Spinal cord (tissue), 9 donors: ENCODE measurements at regions not wholly inside any gene's neighbourhood (a gene's known extent, or its start where the extent isn't known, plus 50 kb on each side); places are given as distances from the start of the nearest gene placed in this dataset.

Source experiments
- DNase-seq, 6 donors: peaks; one replicate each; pipeline versions ENCODE4 v3.0.0 to v3.0.0-alpha.2; 2013 to 2015; ENCODE audit warnings: low spot score in 6 of 6, low read depth in 4 of 6
- H3K27ac ChIP-seq: one replicate; pipeline ENCODE4 v1.5.1; 2013; ENCODE audit warnings: low read depth, low read length, control low read depth
- H3K27me3 ChIP-seq: one replicate; pipeline ENCODE4 v1.6.1; 2013; ENCODE audit warnings: low read length; ENCODE audit not compliant: control insufficient read depth, insufficient read depth
- H3K36me3 ChIP-seq: one replicate; pipeline ENCODE4 v1.6.1; 2013; ENCODE audit warnings: low read length; ENCODE audit not compliant: control insufficient read depth, insufficient read depth
- H3K4me1 ChIP-seq: one replicate; pipeline ENCODE4 v1.6.1; 2013; ENCODE audit warnings: low read length; ENCODE audit not compliant: control insufficient read depth, insufficient read depth
- H3K4me3 ChIP-seq: one replicate; pipeline ENCODE4 v1.5.1; 2013; ENCODE audit warnings: low read depth, low read length, control low read depth
- H3K9me3 ChIP-seq: one replicate; pipeline ENCODE4 v1.6.1; 2013; ENCODE audit warnings: low read length; ENCODE audit not compliant: control insufficient read depth, insufficient read depth
- WGBS: methylation state at CpG from one replicate; pipeline ENCODE4 v1.1.5; 2013; ENCODE audit warnings: missing lambda C conversion rate; ENCODE audit not compliant: insufficient coverage; 5-methylcytosine and 5-hydroxymethylcytosine counted together
- donor health status: healthy.

DNA sequence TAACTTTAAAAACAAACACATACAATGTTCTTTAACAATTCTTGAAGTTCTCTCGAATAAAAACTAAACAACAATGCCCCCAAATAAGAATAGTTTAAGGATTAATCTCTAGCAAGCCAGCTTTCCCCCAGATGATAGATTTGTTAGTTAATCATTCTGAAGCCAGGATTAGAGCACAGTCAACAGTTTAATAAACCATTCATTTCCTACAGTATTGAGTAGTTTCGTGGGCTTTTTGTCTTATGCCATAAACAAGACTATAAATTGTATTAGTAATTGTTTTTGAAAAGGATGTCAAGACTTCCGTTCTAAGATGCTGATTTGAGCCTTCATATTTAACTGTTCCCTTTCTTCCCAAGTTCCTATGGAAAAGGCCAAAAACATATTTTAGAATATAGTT, 136.6 kb downstream of the PIK3R1 start:
- H3K4me3 ChIP-seq = no peak overlapping the region
- no peaks in the 10 kb centered on the region for H3K27me3 ChIP-seq
- DNase-seq = no peak
- H3K4me1 ChIP-seq = no peaks in the 10 kb centered on the region
- WGBS = no CpG with 5 or more reads among the region's 3 CpGs
- H3K36me3 ChIP-seq = no peaks in the 10 kb centered on the region
- H3K9me3 ChIP-seq = peaks cover 3% of the 10 kb centered on the region
- no peak overlapping the region for H3K27ac ChIP-seq

DNA sequence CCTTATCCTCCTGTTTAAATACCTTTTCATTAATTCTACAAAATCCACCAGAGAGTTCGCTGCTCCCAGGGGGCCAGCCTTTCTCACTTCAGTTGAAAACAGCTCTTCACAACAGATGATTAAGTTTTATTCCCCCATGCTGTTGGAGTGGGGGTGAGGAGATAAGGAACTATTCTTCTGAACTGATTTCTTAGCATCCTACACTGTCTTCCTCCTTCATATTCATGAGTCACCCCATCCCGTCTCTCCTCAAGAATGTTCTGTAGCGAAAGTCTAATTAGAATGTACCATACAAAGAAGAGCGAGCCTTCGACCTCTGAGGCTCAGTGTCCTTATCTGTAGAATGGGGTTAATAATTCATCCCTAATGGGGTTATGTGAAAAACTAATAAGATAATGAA, 138.0 kb downstream of the PIK3R1 start:
- no peaks in the 10 kb centered on the region for H3K27me3 ChIP-seq
- no peak overlapping the region for H3K4me3 ChIP-seq
- DNase-seq = peak in 1 of 6 donors; percentile 82
- WGBS = no CpG with 5 or more reads among the region's 5 CpGs
- H3K36me3 ChIP-seq = no peaks in the 10 kb centered on the region
- H3K9me3 ChIP-seq = no peaks in the 10 kb centered on the region
- H3K4me1 ChIP-seq = peaks cover 4% of the 10 kb centered on the region
- H3K27ac ChIP-seq = no peak overlapping the region

DNA sequence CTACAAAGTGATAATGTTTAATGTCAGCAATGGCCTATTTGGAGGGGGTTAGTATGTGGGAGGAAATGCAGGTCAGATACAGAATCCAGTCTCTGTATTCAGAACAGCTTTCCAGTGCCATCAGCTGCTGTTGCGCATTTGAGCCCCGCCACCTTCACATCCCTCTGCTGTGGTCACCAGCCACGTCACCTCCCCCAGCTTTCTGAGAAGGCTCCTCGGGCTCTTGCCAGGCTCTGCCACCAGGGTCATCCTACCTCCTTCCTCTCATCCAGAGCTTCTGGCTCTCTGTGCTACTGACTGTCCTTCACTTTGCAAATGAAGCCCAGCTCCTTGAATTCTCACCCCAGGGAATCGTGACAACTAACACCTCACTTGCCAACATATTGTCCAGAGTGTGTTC, 138.8 kb downstream of the PIK3R1 start:
- Histone ChIP-seq H3K4me3 (no peak overlapping the region), H3K9me3 (no peaks in the 10 kb centered on the region), H3K27me3 (no peaks in the 10 kb centered on the region), H3K27ac (no peak overlapping the region), H3K4me1 (peaks cover 4% of the 10 kb centered on the region), H3K36me3 (no peaks in the 10 kb centered on the region)
- WGBS = 100% methylated on average over 3 of the region's 5 CpGs
- no peak for DNase-seq

DNA sequence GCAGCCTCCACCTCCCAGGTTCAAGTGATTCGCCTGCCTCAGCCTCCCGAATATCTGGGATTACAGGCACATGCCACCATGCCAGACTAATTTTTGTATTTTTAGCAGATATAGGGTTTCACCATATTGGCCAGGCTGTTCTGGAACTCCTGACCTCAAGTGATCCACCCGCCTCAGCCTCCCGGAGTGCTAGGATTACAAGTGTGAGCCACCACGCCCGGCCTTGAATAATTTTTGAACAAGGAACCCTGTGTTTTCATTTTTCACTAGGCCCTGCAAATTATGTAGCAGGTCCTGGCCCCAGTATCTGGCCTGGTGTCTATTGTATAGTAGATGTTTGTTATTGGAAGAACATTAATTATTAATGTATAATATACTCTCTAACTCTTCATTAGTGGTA, 140.7 kb downstream of the PIK3R1 start:
- Histone ChIP-seq H3K27ac (no peak overlapping the region), H3K27me3 (no peaks in the 10 kb centered on the region), H3K36me3 (no peaks in the 10 kb centered on the region), H3K9me3 (no peaks in the 10 kb centered on the region), H3K4me3 (no peak overlapping the region), H3K4me1 (peaks cover 4% of the 10 kb centered on the region)
- no peak for DNase-seq
- WGBS = 100% methylated on average over 3 of the region's 6 CpGs

DNA sequence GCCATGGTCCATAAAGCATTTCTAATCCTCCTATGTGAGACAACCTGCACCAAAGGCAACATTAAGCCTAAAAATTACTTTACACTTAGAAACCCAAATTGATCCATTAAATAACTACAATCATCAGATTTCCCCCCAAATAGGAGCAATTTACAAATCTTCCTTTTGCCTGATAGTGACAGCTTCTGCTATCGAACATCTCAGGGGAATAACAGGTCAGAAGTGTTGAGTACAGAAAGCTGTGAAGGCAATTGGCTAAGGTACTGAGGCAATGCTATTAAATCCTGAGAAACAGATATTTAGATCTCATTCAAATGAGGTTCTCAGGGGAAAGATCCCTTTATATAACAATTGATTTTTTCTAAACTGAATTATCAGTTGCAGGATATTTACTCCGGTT, 141.1 kb downstream of the PIK3R1 start:
- peaks cover 4% of the 10 kb centered on the region for H3K4me1 ChIP-seq
- H3K36me3 ChIP-seq = no peaks in the 10 kb centered on the region
- no peak overlapping the region for H3K27ac ChIP-seq
- no peak overlapping the region for H3K4me3 ChIP-seq
- no peaks in the 10 kb centered on the region for H3K27me3 ChIP-seq
- H3K9me3 ChIP-seq = no peaks in the 10 kb centered on the region
- WGBS = no CpG with 5 or more reads among the region's 2 CpGs
- peak in 1 of 6 donors; percentile 64 for DNase-seq

DNA sequence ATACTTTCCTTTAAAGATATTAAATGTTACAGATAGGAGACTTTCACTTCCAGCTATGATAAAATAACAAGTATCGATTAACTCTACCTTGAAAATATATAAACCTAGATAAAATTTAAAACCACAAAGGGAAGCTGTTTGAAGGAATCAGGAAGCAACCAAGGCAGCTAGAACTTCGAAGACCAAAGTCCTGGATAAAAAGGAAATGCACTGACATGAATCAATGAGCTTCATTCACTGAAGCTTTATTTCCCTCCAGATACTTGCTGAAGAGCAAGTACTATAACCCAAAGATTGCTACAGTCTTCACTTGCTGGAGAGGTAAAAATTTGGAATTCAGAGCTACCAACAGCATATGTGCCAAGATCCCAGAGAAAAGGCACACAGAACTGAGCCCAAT, 144.1 kb downstream of the PIK3R1 start:
- H3K36me3 ChIP-seq = no peaks in the 10 kb centered on the region
- no peak overlapping the region for H3K4me3 ChIP-seq
- no peak overlapping the region for H3K27ac ChIP-seq
- no CpG with 5 or more reads among the region's 2 CpGs for WGBS
- DNase-seq = no peak
- peaks cover 8% of the 10 kb centered on the region for H3K9me3 ChIP-seq
- H3K27me3 ChIP-seq = no peaks in the 10 kb centered on the region
- H3K4me1 ChIP-seq = peaks cover 4% of the 10 kb centered on the region

DNA sequence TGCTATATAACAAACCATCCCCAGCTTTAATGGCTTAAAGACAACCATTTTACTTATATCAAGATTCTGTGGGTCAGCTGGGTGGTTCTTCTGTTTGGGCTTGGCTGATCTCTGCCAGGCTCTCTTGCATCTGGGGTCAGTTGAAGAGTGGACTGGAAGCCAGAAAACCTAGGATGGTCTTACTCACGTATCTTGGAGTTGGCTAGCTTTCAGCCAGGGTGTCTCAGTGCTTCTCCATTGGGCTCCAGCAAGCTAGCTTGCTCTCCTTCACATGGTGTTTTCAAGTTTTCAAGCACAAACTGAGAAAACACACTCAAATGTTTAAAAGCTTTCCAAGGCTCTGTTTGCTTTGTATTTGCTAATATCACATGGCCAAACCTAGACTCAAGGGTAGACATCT, 146.8 kb downstream of the PIK3R1 start:
- H3K27ac ChIP-seq = no peak overlapping the region
- no peaks in the 10 kb centered on the region for H3K27me3 ChIP-seq
- H3K4me1 ChIP-seq = peaks cover 4% of the 10 kb centered on the region
- peaks cover 8% of the 10 kb centered on the region for H3K9me3 ChIP-seq
- no CpG with 5 or more reads among the region's 1 CpG for WGBS
- no peak overlapping the region for H3K4me3 ChIP-seq
- no peaks in the 10 kb centered on the region for H3K36me3 ChIP-seq
- no peak for DNase-seq

DNA sequence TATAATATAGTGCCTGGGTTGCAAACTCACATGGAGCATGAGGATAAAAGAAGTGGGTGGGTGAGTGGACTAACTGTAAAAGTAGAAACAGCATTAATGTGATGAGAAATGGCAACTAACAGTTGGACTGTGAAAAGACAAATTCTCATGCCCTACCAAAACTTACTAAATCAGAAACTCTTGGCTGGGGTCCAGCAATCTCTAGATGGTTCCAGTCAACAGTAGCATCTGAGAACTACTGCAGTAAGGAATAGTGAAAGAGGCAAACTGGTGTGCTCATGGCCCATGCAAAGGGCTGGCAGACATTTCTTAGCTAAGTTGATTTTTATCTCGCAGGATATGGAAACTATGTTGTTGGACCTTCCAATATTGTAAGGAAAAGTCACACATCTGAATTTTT, 150.3 kb downstream of the PIK3R1 start:
- peaks cover 8% of the 10 kb centered on the region for H3K9me3 ChIP-seq
- no peaks in the 10 kb centered on the region for H3K4me1 ChIP-seq
- H3K36me3 ChIP-seq = no peaks in the 10 kb centered on the region
- H3K4me3 ChIP-seq = no peak overlapping the region
- WGBS = no CpG with 5 or more reads among the region's 1 CpG
- H3K27ac ChIP-seq = no peak overlapping the region
- H3K27me3 ChIP-seq = no peaks in the 10 kb centered on the region
- DNase-seq = no peak

DNA sequence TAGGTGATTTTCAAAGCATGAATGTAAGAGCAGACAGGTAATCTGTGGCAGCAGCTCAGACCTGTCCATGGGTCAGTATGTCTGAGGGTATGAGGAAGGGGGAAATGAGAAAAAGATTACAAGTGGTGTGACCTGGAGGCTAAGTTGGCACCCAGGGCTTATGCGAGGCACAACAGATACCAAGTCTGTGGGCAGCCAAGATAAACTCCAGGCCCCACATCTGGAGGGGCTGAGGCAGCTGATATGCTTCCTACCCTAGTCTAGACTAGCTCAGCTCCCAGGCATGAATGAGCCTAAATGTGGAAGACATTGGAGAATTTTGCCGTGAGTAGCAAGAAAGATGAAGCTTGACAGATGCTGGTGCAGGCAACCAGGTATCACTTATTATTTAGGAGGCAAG, 151.7 kb downstream of the PIK3R1 start:
- Histone ChIP-seq H3K4me1 (no peaks in the 10 kb centered on the region), H3K36me3 (no peaks in the 10 kb centered on the region), H3K27ac (no peak overlapping the region), H3K9me3 (peaks cover 8% of the 10 kb centered on the region), H3K27me3 (no peaks in the 10 kb centered on the region), H3K4me3 (no peak overlapping the region)
- WGBS = 100% methylated on average over 2 of the region's 2 CpGs
- no peak for DNase-seq

DNA sequence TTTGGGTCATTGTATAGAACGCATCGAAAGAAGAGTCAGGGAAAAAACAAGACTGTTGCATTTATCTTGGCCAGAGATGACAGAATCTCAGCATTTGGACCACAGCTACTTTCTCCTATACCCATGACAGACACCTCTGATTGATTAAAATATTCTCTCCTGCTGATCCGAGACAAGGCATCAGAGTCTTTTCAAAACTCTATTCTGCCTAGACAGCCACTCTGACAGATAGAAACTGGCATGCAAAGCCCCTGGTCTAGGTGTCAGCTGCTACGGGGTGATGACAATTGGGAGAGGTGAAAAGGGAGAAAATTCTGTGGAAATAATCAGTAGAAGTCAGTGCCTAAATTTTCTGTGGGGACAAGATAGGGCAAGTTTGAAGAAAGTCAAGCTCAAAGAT, 152.2 kb downstream of the PIK3R1 start:
- no peak overlapping the region for H3K27ac ChIP-seq
- 100% methylated on average over 1 of the region's 4 CpGs for WGBS
- no peaks in the 10 kb centered on the region for H3K4me1 ChIP-seq
- H3K4me3 ChIP-seq = no peak overlapping the region
- no peaks in the 10 kb centered on the region for H3K36me3 ChIP-seq
- peaks cover 5% of the 10 kb centered on the region for H3K9me3 ChIP-seq
- DNase-seq = no peak
- no peaks in the 10 kb centered on the region for H3K27me3 ChIP-seq
